Naive thymus-derived CD4-positive, alpha-beta T cell (primary cell): ENCODE measurements at regions not wholly inside any gene's neighbourhood (a gene's known extent, or its start where the extent isn't known, plus 50 kb on each side); places are given as distances from the start of the nearest gene placed in this dataset.

ENCODE experiments used
- ATAC-seq: fragments of 150-1000 bp; cut with Tn5 transposase; 2 replicates; pipeline ENCODE4 v1.10.0; 2021; ENCODE audit warnings: mild to moderate bottlenecking, moderate library complexity
- CTCF ChIA-PET: fragments of 350-600 bp; sonication (Branson Sonifier 250); formaldehyde crosslinking; loops from one replicate; lab custom pipeline; 2021; ENCODE audit warnings: antibody characterized with exemption; lab: Charles Lee
- POLR2A ChIA-PET: fragments of 350-600 bp; sonication (Branson Sonifier 250); formaldehyde crosslinking; loops from one replicate; lab custom pipeline; 2021; ENCODE audit warnings: antibody characterized with exemption, inconsistent platforms; lab: Charles Lee
- DNase-seq, 9 donors: peaks; one replicate each; pipeline versions ENCODE4 v3.0.0 to v3.0.0-alpha.2; 2020 to 2022; ENCODE audit warnings: mixed read lengths in 1 of 9
- H3K27ac ChIP-seq: one replicate; pipeline ENCODE4 v1.7.0; 2013; ENCODE audit warnings: mild to moderate bottlenecking, low read depth, low read length, moderate library complexity
- H3K27me3 ChIP-seq, 2 donors: one replicate each; pipeline ENCODE4 v1.7.0; 2013; ENCODE audit warnings: low read length in 2 of 2, mild to moderate bottlenecking in 2 of 2, moderate library complexity in 2 of 2; ENCODE audit not compliant: control insufficient read depth in 2 of 2, insufficient read depth in 2 of 2
- H3K36me3 ChIP-seq, 3 experiments: 1 replicate in 2 of 3; 2 replicates in 1 of 3; pipeline ENCODE4 v1.7.0; 2013; ENCODE audit warnings: low read length in 3 of 3, mild to moderate bottlenecking in 3 of 3, moderate library complexity in 1 of 3; ENCODE audit not compliant: insufficient read depth in 3 of 3, control insufficient read depth in 2 of 3
- H3K4me1 ChIP-seq, 2 donors: one replicate each; pipeline ENCODE4 v1.7.0; 2013; ENCODE audit warnings: low read length in 2 of 2, mild to moderate bottlenecking in 2 of 2, moderate library complexity in 1 of 2; ENCODE audit not compliant: control insufficient read depth in 2 of 2, insufficient read depth in 2 of 2
- H3K4me3 ChIP-seq: 2 replicates; pipeline ENCODE4 v1.7.0; 2013; ENCODE audit warnings: mild to moderate bottlenecking, low read length
- H3K9me3 ChIP-seq, 3 experiments: 1 replicate in 2 of 3; 2 replicates in 1 of 3; pipeline ENCODE4 v1.7.0; 2013; ENCODE audit warnings: low read length in 3 of 3; ENCODE audit not compliant: control insufficient read depth in 2 of 3
- H3K27ac Mint-ChIP-seq, 9 donors: one replicate each; pipeline ENCODE4 v1.8.0; 2020 to 2022; ENCODE audit warnings: mixed read lengths in 9 of 9, mild to moderate bottlenecking in 8 of 9, moderate library complexity in 5 of 9, inconsistent platforms in 2 of 9
- H3K27me3 Mint-ChIP-seq, 5 donors: one replicate each; pipeline ENCODE4 v1.8.0; 2021 to 2022; ENCODE audit warnings: mixed read lengths in 5 of 5, mild to moderate bottlenecking in 1 of 5
- H3K36me3 Mint-ChIP-seq, 5 donors: one replicate each; pipeline ENCODE4 v1.8.0; 2020 to 2022; ENCODE audit warnings: mixed read lengths in 5 of 5, mild to moderate bottlenecking in 3 of 5, inconsistent platforms in 1 of 5
- H3K4me1 Mint-ChIP-seq, 7 donors: one replicate each; pipeline ENCODE4 v1.8.0; 2020 to 2022; ENCODE audit warnings: mixed read lengths in 7 of 7, mild to moderate bottlenecking in 3 of 7, inconsistent platforms in 1 of 7
- H3K4me3 Mint-ChIP-seq, 10 donors: one replicate each; pipeline ENCODE4 v1.8.0; 2020 to 2022; ENCODE audit warnings: mild to moderate bottlenecking in 10 of 10, mixed read lengths in 10 of 10, moderate library complexity in 6 of 10, inconsistent platforms in 2 of 10
- H3K9me3 Mint-ChIP-seq, 11 donors: one replicate each; pipeline ENCODE4 v1.8.0; 2020 to 2022; ENCODE audit warnings: mixed read lengths in 11 of 11, mild to moderate bottlenecking in 4 of 11, inconsistent platforms in 1 of 11, moderate library complexity in 1 of 11
- intact Hi-C, 2 donors: fragments of 100-400 bp; cut with micrococcal nuclease; formaldehyde crosslinking; loops; one replicate each; pipeline ENCODE4 v1.15.1; 2023

GRCh38 chr5:89769975-89770374 is 639.6 kb downstream of the CETN3 start:
- H3K4me1 Mint-ChIP-seq, result no peaks in the 10 kb centered on the region
- H3K27ac ChIP-seq, result no peak overlapping the region
- H3K4me1 ChIP-seq, result no peaks in the 10 kb centered on the region
- H3K27me3 ChIP-seq, result no peaks in the 10 kb centered on the region
- H3K4me3 ChIP-seq, result no peak overlapping the region
- no peaks in the 10 kb centered on the region for H3K36me3 ChIP-seq
- peaks cover 0 to 10% (median 3%) of the 10 kb centered on the region in 11 donors for H3K9me3 Mint-ChIP-seq
- no peaks in the 10 kb centered on the region for H3K9me3 ChIP-seq
- DNase-seq (no peak), ATAC-seq (no peak)
- ChIA-PET POLR2A (no interaction called here), CTCF (no interaction called here)
- no peaks in the 10 kb centered on the region for H3K36me3 Mint-ChIP-seq
- H3K4me3 Mint-ChIP-seq, result no peak overlapping the region
- H3K27ac Mint-ChIP-seq, result no peak overlapping the region
- H3K27me3 Mint-ChIP-seq, result no peaks in the 10 kb centered on the region
- intact Hi-C loops, result no loop called here

GRCh38 chr5:89759802-89760201 is 649.8 kb downstream of the CETN3 start:
- no peak for DNase-seq
- POLR2A ChIA-PET, result no interaction called here
- Mint-ChIP-seq H3K9me3 (peaks cover 0 to 10% (median 2%) of the 10 kb centered on the region in 11 donors), H3K36me3 (no peaks in the 10 kb centered on the region), H3K4me3 (no peak overlapping the region), H3K27ac (no peak overlapping the region), H3K4me1 (no peaks in the 10 kb centered on the region), H3K27me3 (no peaks in the 10 kb centered on the region)
- CTCF ChIA-PET, result no interaction called here
- Histone ChIP-seq H3K36me3 (no peaks in the 10 kb centered on the region), H3K9me3 (no peaks in the 10 kb centered on the region), H3K4me3 (no peak overlapping the region), H3K27ac (no peak overlapping the region), H3K27me3 (no peaks in the 10 kb centered on the region), H3K4me1 (no peaks in the 10 kb centered on the region)
- no peak for ATAC-seq
- intact Hi-C loops, result no loop called here

GRCh38 chr5:89758146-89758545 is 651.4 kb downstream of the CETN3 start:
- Histone ChIP-seq H3K27me3 (no peaks in the 10 kb centered on the region), H3K4me1 (no peaks in the 10 kb centered on the region), H3K9me3 (no peaks in the 10 kb centered on the region), H3K27ac (no peak overlapping the region), H3K36me3 (no peaks in the 10 kb centered on the region), H3K4me3 (no peak overlapping the region)
- intact Hi-C loops, result no loop called here
- DNase-seq (no peak), ATAC-seq (no peak)
- CTCF ChIA-PET, result no interaction called here
- no peak overlapping the region for H3K4me3 Mint-ChIP-seq
- H3K4me1 Mint-ChIP-seq, result no peaks in the 10 kb centered on the region
- no peaks in the 10 kb centered on the region for H3K27me3 Mint-ChIP-seq
- POLR2A ChIA-PET, result no interaction called here
- no peaks in the 10 kb centered on the region for H3K36me3 Mint-ChIP-seq
- H3K27ac Mint-ChIP-seq, result no peak overlapping the region
- peaks cover 0 to 5% (median 2%) of the 10 kb centered on the region in 11 donors for H3K9me3 Mint-ChIP-seq

GRCh38 chr5:89756955-89757354 is 652.6 kb downstream of the CETN3 start:
- no peaks in the 10 kb centered on the region for H3K27me3 Mint-ChIP-seq
- Histone ChIP-seq H3K4me1 (no peaks in the 10 kb centered on the region), H3K27me3 (no peaks in the 10 kb centered on the region), H3K27ac (no peak overlapping the region), H3K9me3 (no peaks in the 10 kb centered on the region), H3K36me3 (no peaks in the 10 kb centered on the region), H3K4me3 (no peak overlapping the region)
- H3K9me3 Mint-ChIP-seq, result peaks cover 0 to 5% (median 0%) of the 10 kb centered on the region in 11 donors
- no peaks in the 10 kb centered on the region for H3K36me3 Mint-ChIP-seq
- no peak for ATAC-seq
- DNase-seq, result no peak
- no peaks in the 10 kb centered on the region for H3K4me1 Mint-ChIP-seq
- no peak overlapping the region for H3K27ac Mint-ChIP-seq
- intact Hi-C loops, result no loop called here
- POLR2A ChIA-PET, result no interaction called here
- CTCF ChIA-PET, result no interaction called here
- H3K4me3 Mint-ChIP-seq, result no peak overlapping the region

GRCh38 chr5:89755024-89755423 is 654.5 kb downstream of the CETN3 start:
- H3K27me3 ChIP-seq, result no peaks in the 10 kb centered on the region
- DNase-seq (no peak), ATAC-seq (no peak)
- POLR2A ChIA-PET, result no interaction called here
- Mint-ChIP-seq H3K4me3 (no peak overlapping the region), H3K27me3 (no peaks in the 10 kb centered on the region), H3K9me3 (peaks cover 0 to 4% (median 0%) of the 10 kb centered on the region in 11 donors), H3K4me1 (no peaks in the 10 kb centered on the region), H3K27ac (no peak overlapping the region), H3K36me3 (no peaks in the 10 kb centered on the region)
- H3K4me1 ChIP-seq, result no peaks in the 10 kb centered on the region
- intact Hi-C loops, result no loop called here
- H3K9me3 ChIP-seq, result no peaks in the 10 kb centered on the region
- no peaks in the 10 kb centered on the region for H3K36me3 ChIP-seq
- no peak overlapping the region for H3K4me3 ChIP-seq
- CTCF ChIA-PET, result no interaction called here
- H3K27ac ChIP-seq, result no peak overlapping the region

GRCh38 chr5:89735082-89735481 is 674.5 kb downstream of the CETN3 start:
- ATAC-seq (no peak), DNase-seq (no peak)
- no peak overlapping the region for H3K4me3 ChIP-seq
- H3K4me1 Mint-ChIP-seq, result no peaks in the 10 kb centered on the region
- no peaks in the 10 kb centered on the region for H3K27me3 ChIP-seq
- no peak overlapping the region for H3K27ac Mint-ChIP-seq
- H3K36me3 Mint-ChIP-seq, result no peaks in the 10 kb centered on the region
- no peak overlapping the region for H3K27ac ChIP-seq
- H3K9me3 Mint-ChIP-seq, result peaks cover 0 to 8% (median 0%) of the 10 kb centered on the region in 11 donors
- no peaks in the 10 kb centered on the region for H3K9me3 ChIP-seq
- CTCF ChIA-PET, result no interaction called here
- no peaks in the 10 kb centered on the region for H3K36me3 ChIP-seq
- intact Hi-C loops, result no loop called here
- no peaks in the 10 kb centered on the region for H3K27me3 Mint-ChIP-seq
- POLR2A ChIA-PET, result no interaction called here
- H3K4me3 Mint-ChIP-seq, result no peak overlapping the region
- no peaks in the 10 kb centered on the region for H3K4me1 ChIP-seq

GRCh38 chr5:89733772-89734171 is 675.8 kb downstream of the CETN3 start:
- no peaks in the 10 kb centered on the region for H3K36me3 ChIP-seq
- Mint-ChIP-seq H3K4me3 (no peak overlapping the region), H3K36me3 (no peaks in the 10 kb centered on the region), H3K4me1 (no peaks in the 10 kb centered on the region), H3K27ac (no peak overlapping the region), H3K27me3 (no peaks in the 10 kb centered on the region), H3K9me3 (peaks cover 0 to 8% (median 0%) of the 10 kb centered on the region in 11 donors)
- H3K27me3 ChIP-seq, result no peaks in the 10 kb centered on the region
- H3K27ac ChIP-seq, result no peak overlapping the region
- ATAC-seq (no peak), DNase-seq (no peak)
- POLR2A ChIA-PET, result no interaction called here
- no peaks in the 10 kb centered on the region for H3K9me3 ChIP-seq
- H3K4me3 ChIP-seq, result no peak overlapping the region
- H3K4me1 ChIP-seq, result no peaks in the 10 kb centered on the region
- CTCF ChIA-PET, result no interaction called here
- intact Hi-C loops, result no loop called here
